ENCODE measurements at regions not wholly inside any gene's neighbourhood (a gene's known extent, or its start where the extent isn't known, plus 50 kb on each side); places are given as distances from the start of the nearest gene placed in this dataset.

- Mint-ChIP-seq H3K4me1 (no peaks in the 10 kb centered on the region), H3K27ac (no peak overlapping the region), H3K36me3 (peaks cover 3% of the 10 kb centered on the region), H3K4me3 (no peak overlapping the region), H3K9me3 (peaks cover 3% of the 10 kb centered on the region), H3K27me3 (peaks cover 10% of the 10 kb centered on the region)
- ATAC-seq (ENCODE audit: low read depth) (no peak), DNase-seq (ENCODE audit: low spot score in 2 of 2) (no peak)
Observed at GRCh38 chr20:48311956-48312355, 515.8 kb downstream of the PREX1 start.

DNA sequence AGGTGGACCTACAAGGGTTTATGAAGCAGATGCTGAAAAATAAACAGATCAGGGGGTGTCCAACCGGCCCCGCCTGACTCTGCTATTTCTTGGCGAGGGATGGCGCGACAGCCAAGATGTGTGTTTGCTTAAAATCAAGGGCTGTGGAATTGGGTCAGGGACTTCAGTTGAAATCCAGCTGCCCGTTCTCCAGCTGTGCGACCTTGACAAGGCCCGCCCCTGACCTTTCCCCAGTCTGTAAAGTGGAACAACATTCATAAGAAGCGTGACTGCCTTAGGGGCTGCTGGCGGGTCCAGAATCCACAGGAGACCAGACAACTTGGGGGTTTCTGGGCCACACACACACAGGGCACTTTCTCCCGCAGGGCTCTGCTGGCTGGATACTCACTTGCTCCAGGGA lies 517.5 kb downstream of the PREX1 start:
- no peaks in the 10 kb centered on the region for H3K4me1 Mint-ChIP-seq
- DNase-seq (ENCODE audit: low spot score in 2 of 2) (no peak), ATAC-seq (ENCODE audit: low read depth) (no peak)
- peaks cover 3% of the 10 kb centered on the region for H3K36me3 Mint-ChIP-seq
- peaks cover 3% of the 10 kb centered on the region for H3K9me3 Mint-ChIP-seq
- H3K4me3 Mint-ChIP-seq: no peak overlapping the region
- H3K27me3 Mint-ChIP-seq: peaks cover 10% of the 10 kb centered on the region
- H3K27ac Mint-ChIP-seq: no peak overlapping the region

- Mint-ChIP-seq H3K4me1 (no peaks in the 10 kb centered on the region), H3K9me3 (peaks cover 3% of the 10 kb centered on the region), H3K36me3 (peaks cover 3% of the 10 kb centered on the region), H3K4me3 (no peak overlapping the region), H3K27ac (no peak overlapping the region), H3K27me3 (peaks cover 10% of the 10 kb centered on the region)
- ATAC-seq (ENCODE audit: low read depth): no peak
- no peak for DNase-seq (ENCODE audit: low spot score in 2 of 2)
Observed at GRCh38 chr20:48309293-48309692, 518.5 kb downstream of the PREX1 start.

DNA sequence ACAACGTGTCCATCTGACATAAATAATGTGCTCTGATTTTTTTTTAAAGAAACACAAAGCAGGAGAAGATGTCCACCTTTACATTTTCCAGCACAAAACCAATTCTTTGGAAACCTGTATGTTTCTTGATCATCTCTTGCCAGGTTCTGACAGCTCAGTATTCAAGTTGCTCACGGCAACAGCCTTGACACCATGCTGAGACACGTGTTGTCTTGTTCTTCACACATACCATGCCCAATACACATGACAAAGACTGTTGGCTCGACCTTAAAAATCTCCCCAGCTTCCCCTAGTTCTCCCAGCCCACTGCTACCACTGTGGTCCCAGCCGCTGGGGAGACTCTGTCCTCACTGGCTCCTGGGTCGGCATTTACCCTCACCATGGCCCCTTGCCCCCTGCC lies 518.9 kb downstream of the PREX1 start:
- H3K9me3 Mint-ChIP-seq: peaks cover 3% of the 10 kb centered on the region
- ATAC-seq (ENCODE audit: low read depth): no peak

DNA sequence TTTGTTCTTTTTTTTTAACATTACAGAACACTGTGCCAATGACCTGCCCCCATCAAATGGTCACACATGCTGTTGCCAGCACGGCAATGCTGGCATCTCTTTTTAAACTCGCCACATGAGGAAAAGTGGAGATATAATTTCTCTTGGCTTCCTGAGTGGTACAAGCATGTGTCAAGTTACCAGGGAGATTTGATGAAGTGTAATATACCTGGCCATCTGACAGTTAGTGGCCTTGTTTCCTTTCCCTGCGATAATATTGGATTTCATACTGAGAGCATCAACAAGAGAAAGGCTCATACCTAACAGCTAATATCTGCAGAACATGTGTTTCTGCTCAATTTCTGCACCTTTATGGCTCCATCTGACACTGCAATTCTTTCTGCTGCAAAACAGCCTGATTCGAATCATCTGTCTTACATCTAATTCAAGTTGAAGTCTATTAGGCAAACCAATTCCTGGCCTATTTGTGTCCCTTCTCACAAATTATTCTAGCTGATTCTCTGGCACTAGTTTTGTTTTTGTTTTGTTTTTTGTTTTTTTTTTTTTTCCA lies 519.5 kb downstream of the PREX1 start:
- H3K9me3 Mint-ChIP-seq: peaks cover 3% of the 10 kb centered on the region
- no peaks in the 10 kb centered on the region for H3K4me1 Mint-ChIP-seq
- H3K27me3 Mint-ChIP-seq: peaks cover 10% of the 10 kb centered on the region
- no peak overlapping the region for H3K4me3 Mint-ChIP-seq
- no peak overlapping the region for H3K27ac Mint-ChIP-seq
- ATAC-seq (ENCODE audit: low read depth) (no peak), DNase-seq (ENCODE audit: low spot score in 2 of 2) (no peak)
- peaks cover 3% of the 10 kb centered on the region for H3K36me3 Mint-ChIP-seq

More for the DNA sequence above, 518.9 kb downstream of the PREX1 start:
- no peaks in the 10 kb centered on the region for H3K4me1 Mint-ChIP-seq
- no peak overlapping the region for H3K27ac Mint-ChIP-seq
- no peak for DNase-seq (ENCODE audit: low spot score in 2 of 2)
- peaks cover 3% of the 10 kb centered on the region for H3K36me3 Mint-ChIP-seq
- H3K4me3 Mint-ChIP-seq: no peak overlapping the region
- H3K27me3 Mint-ChIP-seq: peaks cover 10% of the 10 kb centered on the region

GRCh38 chr20:48307277-48307676 lies 520.5 kb downstream of the PREX1 start:
- Mint-ChIP-seq H3K27ac (no peak overlapping the region), H3K4me1 (no peaks in the 10 kb centered on the region), H3K36me3 (peaks cover 3% of the 10 kb centered on the region), H3K4me3 (no peak overlapping the region), H3K27me3 (peaks cover 13% of the 10 kb centered on the region), H3K9me3 (peaks cover 3% of the 10 kb centered on the region)
- ATAC-seq (ENCODE audit: low read depth): no peak
- no peak for DNase-seq (ENCODE audit: low spot score in 2 of 2)

DNA sequence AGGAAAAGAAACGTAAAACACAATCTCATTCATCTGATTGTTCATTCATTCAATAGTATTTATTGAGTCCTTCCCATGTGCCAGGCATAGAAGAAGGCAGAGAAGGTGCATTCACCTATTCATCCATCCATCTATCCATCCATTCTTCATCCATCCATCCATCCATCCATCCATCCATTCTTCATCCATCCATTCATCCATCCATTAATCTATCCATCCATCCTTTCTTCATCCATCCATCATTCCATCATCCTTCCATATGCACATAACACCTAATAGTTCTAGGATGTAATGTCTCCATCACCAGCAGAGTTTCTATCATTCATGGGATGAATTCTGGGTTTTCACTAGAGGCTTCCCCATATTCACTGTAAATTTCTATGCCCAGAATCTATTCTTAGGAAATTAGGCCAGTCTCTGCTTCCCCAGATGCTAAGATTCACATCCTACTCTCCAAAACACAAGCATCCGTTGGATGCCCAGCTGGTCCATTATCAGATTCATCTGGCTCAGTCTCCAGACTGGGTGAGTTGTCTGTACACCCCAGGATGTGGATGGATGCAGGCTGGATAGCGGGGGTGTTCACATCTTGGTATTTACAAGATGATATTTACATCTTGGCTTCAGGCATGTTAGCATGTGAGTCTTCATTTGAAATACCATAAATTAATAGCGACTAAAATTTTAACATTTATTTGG lies 517.7 kb upstream of the SULF2 start:
- H3K27ac Mint-ChIP-seq: no peak overlapping the region
- no peaks in the 10 kb centered on the region for H3K36me3 Mint-ChIP-seq
- no peaks in the 10 kb centered on the region for H3K9me3 Mint-ChIP-seq
- ATAC-seq (ENCODE audit: low read depth) (no peak), DNase-seq (ENCODE audit: low spot score in 2 of 2) (no peak)
- H3K4me3 Mint-ChIP-seq: no peak overlapping the region
- peaks cover 11% of the 10 kb centered on the region for H3K27me3 Mint-ChIP-seq
- no peaks in the 10 kb centered on the region for H3K4me1 Mint-ChIP-seq

GRCh38 chr20:48302149-48302548 lies 516.9 kb upstream of the SULF2 start:
- DNase-seq (ENCODE audit: low spot score in 2 of 2): no peak
- Mint-ChIP-seq H3K4me3 (no peak overlapping the region), H3K36me3 (no peaks in the 10 kb centered on the region), H3K27ac (no peak overlapping the region), H3K4me1 (no peaks in the 10 kb centered on the region), H3K27me3 (peaks cover 11% of the 10 kb centered on the region), H3K9me3 (no peaks in the 10 kb centered on the region)
- ATAC-seq (ENCODE audit: low read depth): no peak

- H3K36me3 Mint-ChIP-seq: no peaks in the 10 kb centered on the region
- peaks cover 11% of the 10 kb centered on the region for H3K27me3 Mint-ChIP-seq
- ATAC-seq (ENCODE audit: low read depth) (no peak), DNase-seq (ENCODE audit: low spot score in 2 of 2) (no peak)
- no peak overlapping the region for H3K27ac Mint-ChIP-seq
- H3K4me3 Mint-ChIP-seq: no peak overlapping the region
- H3K4me1 Mint-ChIP-seq: no peaks in the 10 kb centered on the region
- H3K9me3 Mint-ChIP-seq: no peaks in the 10 kb centered on the region
Observed at GRCh38 chr20:48301189-48301588, 515.9 kb upstream of the SULF2 start.

- Mint-ChIP-seq H3K9me3 (no peaks in the 10 kb centered on the region), H3K27me3 (peaks cover 11% of the 10 kb centered on the region), H3K4me3 (no peak overlapping the region), H3K27ac (no peak overlapping the region), H3K4me1 (no peaks in the 10 kb centered on the region), H3K36me3 (no peaks in the 10 kb centered on the region)
- no peak for DNase-seq (ENCODE audit: low spot score in 2 of 2)
- ATAC-seq (ENCODE audit: low read depth): no peak
Observed at GRCh38 chr20:48300529-48300928, 515.2 kb upstream of the SULF2 start.

DNA sequence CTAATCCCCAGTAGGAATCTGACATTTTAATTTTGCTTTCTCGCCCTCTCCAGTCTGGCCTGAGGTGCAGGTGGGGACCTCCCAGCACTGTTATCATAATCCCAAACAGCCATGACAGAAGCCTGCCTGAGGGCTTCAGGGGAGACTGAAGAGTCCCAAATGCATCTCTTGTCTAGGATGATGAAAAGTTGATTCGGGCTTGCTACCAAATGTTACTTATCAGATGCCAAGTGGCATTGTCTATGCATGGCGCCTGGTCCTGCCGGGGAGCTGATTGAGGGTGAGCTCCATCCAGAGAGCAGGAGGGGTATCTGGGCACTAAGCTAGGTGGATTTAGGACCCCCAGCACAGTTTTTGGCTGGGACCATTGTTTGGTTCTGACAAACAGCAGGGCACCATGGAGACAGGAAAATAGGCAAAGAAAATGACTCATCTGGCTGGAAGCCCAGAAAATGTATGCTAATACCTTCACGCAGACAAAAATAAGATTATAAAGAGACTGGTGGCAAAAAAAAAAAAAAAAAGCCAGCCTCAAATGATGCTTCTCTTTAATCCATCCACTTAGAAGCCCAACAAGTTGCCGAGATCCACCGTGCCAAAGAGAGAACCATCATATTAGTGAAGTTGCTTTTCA lies 513.7 kb upstream of the SULF2 start:
- Mint-ChIP-seq H3K4me1 (peaks cover 5% of the 10 kb centered on the region), H3K27ac (no peak overlapping the region), H3K36me3 (no peaks in the 10 kb centered on the region), H3K4me3 (no peak overlapping the region), H3K9me3 (no peaks in the 10 kb centered on the region), H3K27me3 (peaks cover 11% of the 10 kb centered on the region)
- no peak for ATAC-seq (ENCODE audit: low read depth)
- no peak for DNase-seq (ENCODE audit: low spot score in 2 of 2)

- Mint-ChIP-seq H3K9me3 (no peaks in the 10 kb centered on the region), H3K27me3 (peaks cover 11% of the 10 kb centered on the region), H3K36me3 (no peaks in the 10 kb centered on the region), H3K4me1 (peaks cover 7% of the 10 kb centered on the region), H3K4me3 (no peak overlapping the region), H3K27ac (no peak overlapping the region)
- DNase-seq (ENCODE audit: low spot score in 2 of 2) (no peak), ATAC-seq (ENCODE audit: low read depth) (no peak)
Observed at GRCh38 chr20:48298433-48298832, 513.2 kb upstream of the SULF2 start.

DNA sequence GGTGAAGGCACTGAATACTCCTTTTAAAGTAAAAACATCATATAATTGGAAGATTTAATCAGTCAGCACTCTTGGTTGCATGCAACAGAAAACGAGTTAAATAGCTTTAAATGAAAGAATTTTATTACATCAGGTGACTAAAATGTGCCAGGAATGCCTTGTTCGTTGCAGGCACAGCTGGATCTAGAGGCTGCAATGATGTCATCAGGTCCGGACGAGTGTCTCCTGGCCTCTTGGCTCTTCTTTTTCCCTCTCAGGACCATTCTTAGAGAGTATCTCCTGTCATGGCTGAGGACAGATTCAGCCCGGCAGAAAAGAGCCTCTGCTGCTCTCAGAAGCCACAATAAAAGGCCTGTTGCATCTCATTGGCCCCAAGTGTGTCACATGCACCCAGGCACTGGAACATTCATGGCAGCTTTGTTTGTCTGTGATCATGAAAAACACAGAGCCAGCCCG lies 510.7 kb upstream of the SULF2 start:
- ATAC-seq (ENCODE audit: low read depth) (no peak), DNase-seq (ENCODE audit: low spot score in 2 of 2) (no peak)
- no peak overlapping the region for H3K4me3 Mint-ChIP-seq
- no peaks in the 10 kb centered on the region for H3K36me3 Mint-ChIP-seq
- H3K9me3 Mint-ChIP-seq: no peaks in the 10 kb centered on the region
- no peak overlapping the region for H3K27ac Mint-ChIP-seq
- peaks cover 7% of the 10 kb centered on the region for H3K4me1 Mint-ChIP-seq
- peaks cover 2% of the 10 kb centered on the region for H3K27me3 Mint-ChIP-seq

GRCh38 chr20:48295445-48295903 lies 510.2 kb upstream of the SULF2 start:
- ATAC-seq (ENCODE audit: low read depth): no peak

More at GRCh38 chr20:48295445-48295903, 510.2 kb upstream of the SULF2 start:
- Mint-ChIP-seq H3K36me3 (no peaks in the 10 kb centered on the region), H3K27ac (no peak overlapping the region), H3K9me3 (no peaks in the 10 kb centered on the region), H3K4me3 (no peak overlapping the region), H3K4me1 (peaks cover 7% of the 10 kb centered on the region), H3K27me3 (peaks cover 1% of the 10 kb centered on the region)
- DNase-seq (ENCODE audit: low spot score in 2 of 2): no peak

Data from memory B cell (primary cell).